Endodermal cell (in vitro differentiated cells): ENCODE measurements at regions not wholly inside any gene's neighbourhood (a gene's known extent, or its start where the extent isn't known, plus 50 kb on each side); places are given as distances from the start of the nearest gene placed in this dataset.
"Not testable (repeated sequence)": the region's sequence is repeated elsewhere in the genome, so short reads cannot be mapped to it uniquely, and the experiment has no call there.

Experiments used
- DNase-seq: peaks from one replicate; pipeline ENCODE4 v3.0.0-alpha.2; 2017
- H3K27ac ChIP-seq: 2 replicates; pipeline ENCODE4 v1.5.1; 2013; ENCODE audit warnings: mild to moderate bottlenecking, low read depth, low read length, moderate library complexity
- H3K27me3 ChIP-seq: 2 replicates; pipeline ENCODE4 v1.6.1; 2013; ENCODE audit warnings: mild to moderate bottlenecking, low read length, moderate library complexity; ENCODE audit not compliant: insufficient read depth, control insufficient read depth, poor library complexity, severe bottlenecking
- H3K36me3 ChIP-seq: 2 replicates; pipeline ENCODE4 v1.7.0; 2013; ENCODE audit warnings: mild to moderate bottlenecking, low read length, moderate library complexity; ENCODE audit not compliant: control insufficient read depth, insufficient read depth
- H3K4me1 ChIP-seq: one replicate; pipeline ENCODE4 v1.7.0; 2013; ENCODE audit warnings: low read length; ENCODE audit not compliant: control insufficient read depth, insufficient read depth
- H3K4me3 ChIP-seq: 2 replicates; pipeline ENCODE4 v1.5.1; 2013; ENCODE audit warnings: mild to moderate bottlenecking, low read length, moderate library complexity
- H3K9ac ChIP-seq: 2 replicates; pipeline ENCODE4 v1.6.1; 2013; ENCODE audit warnings: mild to moderate bottlenecking, low read length, moderate library complexity; ENCODE audit not compliant: poor library complexity, severe bottlenecking; ENCODE audit errors: extremely low read depth
- H3K9me3 ChIP-seq: 2 replicates; pipeline ENCODE4 v1.6.1; 2013; ENCODE audit warnings: mild to moderate bottlenecking, low read length, moderate library complexity; ENCODE audit not compliant: control insufficient read depth
- H3K27ac Mint-ChIP-seq: 2 replicates; pipeline ENCODE4 v1.8.0; 2020; ENCODE audit warnings: mixed read lengths
- H3K27me3 Mint-ChIP-seq: 2 replicates; pipeline ENCODE4 v1.8.0; 2021; ENCODE audit warnings: mild to moderate bottlenecking, mixed read lengths; ENCODE audit not compliant: insufficient read depth
- H3K36me3 Mint-ChIP-seq: 2 replicates; pipeline ENCODE4 v1.8.0; 2020; ENCODE audit warnings: low read depth, mixed read lengths
- H3K4me1 Mint-ChIP-seq: 2 replicates; pipeline ENCODE4 v1.8.0; 2020; ENCODE audit warnings: mixed read lengths
- H3K4me3 Mint-ChIP-seq: 2 replicates; pipeline ENCODE4 v1.8.0; 2020; ENCODE audit warnings: mild to moderate bottlenecking, moderate library complexity, mixed read lengths
- H3K9me3 Mint-ChIP-seq: 2 replicates; pipeline ENCODE4 v1.8.0; 2020; ENCODE audit warnings: mild to moderate bottlenecking, mixed read lengths
- WGBS, 2 experiments: methylation state at CpG; one replicate each; pipeline versions ENCODE4 v1.1.5 to v1.1.7; 2013; ENCODE audit warnings: missing lambda C conversion rate in 2 of 2, mixed read lengths in 1 of 2; ENCODE audit not compliant: insufficient coverage in 1 of 2, insufficient read length in 1 of 2; 5-methylcytosine and 5-hydroxymethylcytosine counted together

- H3K4me1 Mint-ChIP-seq, H3K9ac ChIP-seq, H3K27ac ChIP-seq, H3K36me3 Mint-ChIP-seq, H3K36me3 ChIP-seq, H3K27me3 Mint-ChIP-seq, H3K27ac Mint-ChIP-seq, DNase-seq, H3K27me3 ChIP-seq, H3K4me1 ChIP-seq, H3K4me3 Mint-ChIP-seq, H3K4me3 ChIP-seq: not testable (repeated sequence)
- 74 to 98% methylated on average over 2 to 15 of the region's 18 CpGs for WGBS, 2 experiments
- peaks cover 25% of the 10 kb centered on the region for H3K9me3 ChIP-seq
- peaks cover 50% of the 10 kb centered on the region for H3K9me3 Mint-ChIP-seq
These were observed 328.7 kb downstream of the CWH43 start for GRCh38 chr4:49314815-49315214.

- H3K36me3 ChIP-seq, DNase-seq, H3K9ac ChIP-seq, H3K27ac ChIP-seq, H3K27me3 ChIP-seq, H3K4me1 Mint-ChIP-seq, H3K36me3 Mint-ChIP-seq, H3K27ac Mint-ChIP-seq, H3K4me1 ChIP-seq, H3K27me3 Mint-ChIP-seq, H3K4me3 Mint-ChIP-seq, H3K4me3 ChIP-seq: not testable (repeated sequence)
- H3K9me3 ChIP-seq, result peaks cover 12% of the 10 kb centered on the region
- peaks cover 34% of the 10 kb centered on the region for H3K9me3 Mint-ChIP-seq
- 77 to 83% methylated on average over 6 to 15 of the region's 24 CpGs for WGBS, 2 experiments
These were observed 334.8 kb downstream of the CWH43 start for GRCh38 chr4:49320725-49321410.

GRCh38 chr4:49321511-49322300 lies 335.6 kb downstream of the CWH43 start:
- not testable (repeated sequence) for H3K4me1 Mint-ChIP-seq, H3K36me3 Mint-ChIP-seq, DNase-seq, H3K36me3 ChIP-seq, H3K27ac Mint-ChIP-seq, H3K4me1 ChIP-seq, H3K27ac ChIP-seq, H3K4me3 ChIP-seq, H3K4me3 Mint-ChIP-seq, H3K27me3 Mint-ChIP-seq, H3K9ac ChIP-seq, H3K27me3 ChIP-seq
- 73 to 77% methylated on average over 4 to 11 of the region's 12 CpGs for WGBS, 2 experiments
- H3K9me3 ChIP-seq, result peaks cover 12% of the 10 kb centered on the region
- peaks cover 30% of the 10 kb centered on the region for H3K9me3 Mint-ChIP-seq

- not testable (repeated sequence) for H3K27ac Mint-ChIP-seq, H3K27ac ChIP-seq, H3K4me1 Mint-ChIP-seq
These were observed 336.8 kb downstream of the CWH43 start for GRCh38 chr4:49322610-49323572.

GRCh38 chr4:49323573-49323940 lies 337.5 kb downstream of the CWH43 start:
- not testable (repeated sequence) for H3K4me3 Mint-ChIP-seq, H3K4me1 ChIP-seq, H3K27me3 ChIP-seq, H3K27ac ChIP-seq, H3K36me3 ChIP-seq, H3K4me1 Mint-ChIP-seq, H3K27ac Mint-ChIP-seq, DNase-seq, H3K4me3 ChIP-seq, H3K36me3 Mint-ChIP-seq, H3K27me3 Mint-ChIP-seq, H3K9ac ChIP-seq
- H3K9me3 Mint-ChIP-seq, result peaks cover 28% of the 10 kb centered on the region
- H3K9me3 ChIP-seq, result peaks cover 12% of the 10 kb centered on the region
- 100% methylated on average over 1 of the region's 10 CpGs; no CpG with 5 or more reads in 1 of the 2 experiments for WGBS, 2 experiments

More at GRCh38 chr4:49322610-49323572, 336.8 kb downstream of the CWH43 start:
- H3K9me3 ChIP-seq, result peaks cover 12% of the 10 kb centered on the region
- not testable (repeated sequence) for H3K4me1 ChIP-seq, H3K36me3 Mint-ChIP-seq, H3K27me3 ChIP-seq, H3K9ac ChIP-seq, H3K4me3 Mint-ChIP-seq, H3K36me3 ChIP-seq, H3K4me3 ChIP-seq, H3K27me3 Mint-ChIP-seq
- peaks cover 28% of the 10 kb centered on the region for H3K9me3 Mint-ChIP-seq
- DNase-seq, result peak; percentile 28
- 76% methylated on average over 17 to 22 of the region's 22 CpGs for WGBS, 2 experiments
